Vagina (tissue), 2 donors: ENCODE measurements at regions not wholly inside any gene's neighbourhood (a gene's known extent, or its start where the extent isn't known, plus 50 kb on each side); places are given as distances from the start of the nearest gene placed in this dataset.

Experiments used
- POLR2A ChIP-seq, 2 donors: fragments of 450-650 bp; IDR thresholded peaks; one replicate each; pipeline ENCODE4 v1.6.1; 2017; ENCODE audit warnings: antibody characterized with exemption in 2 of 2, mild to moderate bottlenecking in 2 of 2, moderate library complexity in 2 of 2
- TF ChIP-seq, protein P1 (sequence below), 3 experiments: fragments of 450-650 bp in 2 of 3; fragments of 200-600 bp in 1 of 3; sonication (generic) in 1 of 3; IDR thresholded peaks; one replicate each; pipeline ENCODE4 v1.5.1; 2017 to 2019; ENCODE audit warnings: antibody characterized with exemption in 3 of 3, mild to moderate bottlenecking in 2 of 3, moderate library complexity in 2 of 3

DNA sequence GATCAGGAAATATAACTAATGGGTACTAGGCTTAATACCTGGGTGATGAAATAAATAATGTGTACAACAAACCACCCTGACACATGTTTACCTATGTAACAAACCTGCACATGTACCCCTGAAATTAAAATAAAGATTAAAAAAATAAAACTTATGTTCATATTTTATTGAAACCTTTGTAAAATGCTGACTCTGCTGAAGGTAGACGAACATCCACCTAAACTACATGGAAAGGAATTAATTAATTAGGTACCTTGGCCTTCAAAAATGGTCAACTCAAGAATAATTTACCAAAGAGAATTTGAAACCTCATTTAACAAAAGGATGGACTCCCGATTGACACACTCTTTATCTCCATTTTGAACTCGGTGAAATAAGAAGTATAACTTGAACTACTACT, 152.3 kb upstream of the OR13F1 start:
- TF ChIP-seq POLR2A (IDR thresholded peaks at IDR 0.05): no peak
- TF ChIP-seq, protein P1, sequence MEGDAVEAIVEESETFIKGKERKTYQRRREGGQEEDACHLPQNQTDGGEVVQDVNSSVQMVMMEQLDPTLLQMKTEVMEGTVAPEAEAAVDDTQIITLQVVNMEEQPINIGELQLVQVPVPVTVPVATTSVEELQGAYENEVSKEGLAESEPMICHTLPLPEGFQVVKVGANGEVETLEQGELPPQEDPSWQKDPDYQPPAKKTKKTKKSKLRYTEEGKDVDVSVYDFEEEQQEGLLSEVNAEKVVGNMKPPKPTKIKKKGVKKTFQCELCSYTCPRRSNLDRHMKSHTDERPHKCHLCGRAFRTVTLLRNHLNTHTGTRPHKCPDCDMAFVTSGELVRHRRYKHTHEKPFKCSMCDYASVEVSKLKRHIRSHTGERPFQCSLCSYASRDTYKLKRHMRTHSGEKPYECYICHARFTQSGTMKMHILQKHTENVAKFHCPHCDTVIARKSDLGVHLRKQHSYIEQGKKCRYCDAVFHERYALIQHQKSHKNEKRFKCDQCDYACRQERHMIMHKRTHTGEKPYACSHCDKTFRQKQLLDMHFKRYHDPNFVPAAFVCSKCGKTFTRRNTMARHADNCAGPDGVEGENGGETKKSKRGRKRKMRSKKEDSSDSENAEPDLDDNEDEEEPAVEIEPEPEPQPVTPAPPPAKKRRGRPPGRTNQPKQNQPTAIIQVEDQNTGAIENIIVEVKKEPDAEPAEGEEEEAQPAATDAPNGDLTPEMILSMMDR (IDR thresholded peaks at IDR 0.05): no peak
